ENCODE measurements at regions not wholly inside any gene's neighbourhood (a gene's known extent, or its start where the extent isn't known, plus 50 kb on each side); places are given as distances from the start of the nearest gene placed in this dataset.

DNA sequence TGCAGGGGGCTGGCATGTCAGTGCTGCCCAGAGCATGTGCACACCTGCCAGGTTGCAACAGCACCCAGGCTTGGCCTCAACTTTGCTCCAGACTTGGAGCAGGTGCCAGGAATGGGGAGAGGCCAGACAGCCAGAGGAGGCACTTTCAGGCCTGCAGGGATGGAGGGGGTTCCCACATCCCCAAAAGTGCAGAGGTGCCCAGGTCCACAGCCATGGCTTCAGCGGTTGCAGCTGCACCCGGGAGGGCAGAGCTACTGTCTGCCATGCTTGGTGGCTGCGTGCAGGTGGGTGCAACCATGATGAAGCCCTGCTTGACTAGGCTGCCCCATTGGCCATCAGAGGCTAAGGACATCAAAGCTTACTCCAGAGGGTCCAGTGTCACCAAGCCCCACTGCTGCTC is 196.8 kb upstream of the VRK2 start:
- in situ Hi-C loops (cut with HindIII; ENCODE audit: low pct_unique_long_range_greater_than_20kb, low sequenced_read_pairs) = no loop called here
- no peak for DNase-seq (ENCODE audit: low read depth in 1 of 2, low spot score in 1 of 2)
- no peak for TF ChIP-seq JUND (IDR thresholded peaks at IDR 0.05; ENCODE audit: low read depth)

- TF ChIP-seq JUND (IDR thresholded peaks at IDR 0.05; ENCODE audit: low read depth) = no peak
- in situ Hi-C loops (cut with HindIII; ENCODE audit: low pct_unique_long_range_greater_than_20kb, low sequenced_read_pairs) = no loop called here
Measured at GRCh38 chr2:57850415-57851130, 196.0 kb upstream of the VRK2 start.

DNA sequence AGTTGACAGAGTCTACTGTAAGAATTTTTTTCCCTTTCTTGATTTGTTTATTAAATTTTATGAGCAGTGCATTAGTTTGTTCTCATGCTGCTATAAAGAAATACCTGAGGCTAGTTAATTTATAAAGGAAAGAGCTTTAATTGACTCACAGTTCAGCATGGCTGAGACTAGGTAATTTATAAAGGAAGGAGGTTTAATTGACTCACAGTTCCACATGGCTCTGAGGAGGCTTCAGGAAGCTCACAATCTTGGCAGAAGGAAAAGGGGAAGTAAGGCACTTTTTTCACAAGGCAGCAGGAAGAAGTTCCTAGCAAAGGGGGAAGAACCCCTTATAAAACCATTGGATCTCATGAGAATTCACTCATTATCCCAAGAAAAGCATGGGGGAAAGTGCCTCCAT is 191.4 kb upstream of the VRK2 start:
- DNase-seq (ENCODE audit: low read depth in 1 of 2, low spot score in 1 of 2) = no peak
- in situ Hi-C loops (cut with HindIII; ENCODE audit: low pct_unique_long_range_greater_than_20kb, low sequenced_read_pairs) = no loop called here
- no peak for TF ChIP-seq JUND (IDR thresholded peaks at IDR 0.05; ENCODE audit: low read depth)

More at GRCh38 chr2:57850415-57851130, 196.0 kb upstream of the VRK2 start:
- DNase-seq (ENCODE audit: low read depth in 1 of 2, low spot score in 1 of 2) = no peak

DNA sequence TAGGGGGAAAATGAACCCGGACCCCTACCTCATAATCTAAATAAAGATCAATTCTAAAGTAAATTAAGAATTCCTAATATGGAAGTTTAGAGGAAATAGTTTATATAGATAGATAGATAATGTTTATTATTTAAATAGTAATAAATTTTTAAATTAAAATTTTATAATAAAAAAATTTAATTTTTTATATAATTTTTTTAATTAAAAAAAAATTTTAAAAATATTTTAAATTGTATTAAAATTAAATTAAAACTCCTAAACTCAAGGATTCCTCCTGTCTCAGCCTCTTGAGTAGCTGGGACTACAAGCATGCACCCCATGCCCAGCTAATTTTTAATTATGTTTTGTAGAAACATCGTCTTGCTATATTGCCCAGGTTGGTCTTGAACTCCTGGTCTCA is 186.9 kb upstream of the VRK2 start:
- TF ChIP-seq JUND (IDR thresholded peaks at IDR 0.05; ENCODE audit: low read depth) = no peak
- in situ Hi-C loops (cut with HindIII; ENCODE audit: low pct_unique_long_range_greater_than_20kb, low sequenced_read_pairs) = no loop called here
- no peak for DNase-seq (ENCODE audit: low read depth in 1 of 2, low spot score in 1 of 2)

GRCh38 chr2:57862153-57862552 is 184.5 kb upstream of the VRK2 start:
- TF ChIP-seq JUND (IDR thresholded peaks at IDR 0.05; ENCODE audit: low read depth) = no peak
- DNase-seq (ENCODE audit: low read depth in 1 of 2, low spot score in 1 of 2) = no peak
- in situ Hi-C loops (cut with HindIII; ENCODE audit: low pct_unique_long_range_greater_than_20kb, low sequenced_read_pairs) = no loop called here

GRCh38 chr2:57862727-57863126 is 183.9 kb upstream of the VRK2 start:
- TF ChIP-seq JUND (IDR thresholded peaks at IDR 0.05; ENCODE audit: low read depth) = no peak
- no peak for DNase-seq (ENCODE audit: low read depth in 1 of 2, low spot score in 1 of 2)
- in situ Hi-C loops (cut with HindIII; ENCODE audit: low pct_unique_long_range_greater_than_20kb, low sequenced_read_pairs) = no loop called here

DNA sequence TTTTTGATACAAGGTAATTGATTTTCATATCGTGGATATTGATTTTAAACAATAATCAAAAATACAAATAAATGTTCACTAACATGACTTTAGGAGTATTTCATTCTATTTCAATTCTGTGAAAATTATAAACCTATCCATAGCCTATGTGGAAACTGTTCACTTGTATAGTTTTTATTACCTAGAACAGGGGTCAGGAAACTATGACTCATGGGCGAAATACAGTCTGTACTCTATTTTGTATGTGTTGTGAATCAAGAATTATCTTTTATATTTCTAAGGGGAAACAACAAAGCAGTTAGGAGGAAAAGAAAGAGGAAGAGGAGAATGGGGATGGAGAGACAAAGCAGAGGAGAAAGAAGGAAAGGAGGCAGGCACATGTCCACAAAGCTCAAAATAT is 181.7 kb upstream of the VRK2 start:
- in situ Hi-C loops (cut with HindIII; ENCODE audit: low pct_unique_long_range_greater_than_20kb, low sequenced_read_pairs) = no loop called here
- no peak for TF ChIP-seq JUND (IDR thresholded peaks at IDR 0.05; ENCODE audit: low read depth)
- DNase-seq (ENCODE audit: low read depth in 1 of 2, low spot score in 1 of 2) = no peak

GRCh38 chr2:57867730-57868129 is 178.9 kb upstream of the VRK2 start:
- no peak for TF ChIP-seq JUND (IDR thresholded peaks at IDR 0.05; ENCODE audit: low read depth)
- in situ Hi-C loops (cut with HindIII; ENCODE audit: low pct_unique_long_range_greater_than_20kb, low sequenced_read_pairs) = no loop called here
- DNase-seq (ENCODE audit: low read depth in 1 of 2, low spot score in 1 of 2) = no peak

- DNase-seq (ENCODE audit: low read depth in 1 of 2, low spot score in 1 of 2) = no peak
- TF ChIP-seq JUND (IDR thresholded peaks at IDR 0.05; ENCODE audit: low read depth) = no peak
- in situ Hi-C loops (cut with HindIII; ENCODE audit: low pct_unique_long_range_greater_than_20kb, low sequenced_read_pairs) = no loop called here
Measured at GRCh38 chr2:57868619-57869139, 177.9 kb upstream of the VRK2 start.

- in situ Hi-C loops (cut with HindIII; ENCODE audit: low pct_unique_long_range_greater_than_20kb, low sequenced_read_pairs) = no loop called here
- TF ChIP-seq JUND (IDR thresholded peaks at IDR 0.05; ENCODE audit: low read depth) = no peak
- peak in 1 of 2 experiments; percentile 18 for DNase-seq (ENCODE audit: low read depth in 1 of 2, low spot score in 1 of 2)
Measured at GRCh38 chr2:57869758-57870344, 176.8 kb upstream of the VRK2 start.

DNA sequence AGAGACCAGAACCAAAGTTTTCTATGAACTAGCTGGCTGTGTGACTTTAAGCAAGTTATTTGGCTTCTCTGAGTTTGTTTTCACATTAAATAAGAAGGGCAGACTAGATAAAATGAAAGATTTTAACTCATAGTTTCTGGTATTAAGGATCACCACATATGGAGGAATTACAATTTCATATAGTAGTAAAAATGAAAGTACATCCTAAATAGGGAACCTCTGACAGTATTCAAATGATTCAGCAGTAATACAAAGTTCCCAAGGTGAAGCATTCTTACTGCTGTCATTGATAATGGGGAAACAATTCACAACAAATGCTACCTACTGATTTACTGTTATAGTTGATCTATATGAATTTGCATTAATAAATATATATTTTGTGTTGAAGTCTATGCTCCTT is 170.3 kb upstream of the VRK2 start:
- in situ Hi-C loops (cut with HindIII; ENCODE audit: low pct_unique_long_range_greater_than_20kb, low sequenced_read_pairs) = no loop called here
- no peak for DNase-seq (ENCODE audit: low read depth in 1 of 2, low spot score in 1 of 2)
- TF ChIP-seq JUND (IDR thresholded peaks at IDR 0.05; ENCODE audit: low read depth) = no peak

DNA sequence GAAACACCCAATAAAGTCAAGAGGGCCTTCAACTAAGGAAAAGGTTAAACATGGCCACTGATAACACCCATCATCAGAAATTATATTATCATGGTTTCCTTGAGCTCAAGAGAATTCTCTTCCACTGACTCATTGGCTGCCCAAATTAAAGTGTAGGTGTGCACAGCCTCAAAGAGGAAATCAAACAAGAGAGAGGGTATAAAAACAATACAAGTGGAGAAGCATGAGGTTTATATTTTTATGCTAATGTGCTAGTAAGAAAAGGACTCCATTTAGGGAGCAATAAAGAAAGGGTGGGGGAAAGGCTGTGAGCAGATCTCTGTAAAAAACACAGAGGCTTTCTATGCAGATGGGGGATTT is 168.8 kb upstream of the VRK2 start:
- DNase-seq (ENCODE audit: low read depth in 1 of 2, low spot score in 1 of 2) = no peak

DNA sequence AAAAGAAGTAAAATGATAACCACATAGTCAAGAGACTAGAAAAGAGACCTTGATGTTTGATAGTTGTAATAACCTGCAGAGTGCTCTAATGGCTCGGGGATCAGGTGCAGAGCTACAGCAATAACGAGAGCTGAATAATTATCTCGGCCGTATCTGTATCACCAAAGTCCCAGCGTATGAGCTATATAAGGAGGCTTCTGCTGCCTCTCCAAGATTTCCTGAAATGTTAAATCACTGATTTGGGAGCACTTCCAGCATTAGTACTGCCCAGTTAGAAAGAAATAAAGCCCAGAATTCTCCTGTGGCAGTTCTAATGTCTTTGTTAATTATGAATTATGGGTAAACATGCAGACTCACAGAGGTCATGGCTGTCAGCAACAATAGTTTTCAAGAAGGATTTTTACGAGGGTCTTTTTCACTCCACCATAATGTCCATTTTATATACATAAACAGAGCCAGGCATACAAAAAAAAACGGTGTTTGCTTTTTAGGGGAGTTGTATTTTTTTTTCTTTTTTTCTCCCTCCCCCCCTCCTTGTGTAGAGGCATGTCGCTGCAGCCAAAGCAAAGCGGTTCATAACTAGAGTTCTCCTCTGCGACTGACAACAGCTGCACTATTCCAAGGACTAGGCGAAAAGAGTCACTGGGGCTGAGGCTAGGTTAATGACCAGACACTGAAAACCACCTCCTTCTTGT is 168.3 kb upstream of the VRK2 start:
- no peak for TF ChIP-seq JUND (IDR thresholded peaks at IDR 0.05; ENCODE audit: low read depth)
- in situ Hi-C loops (cut with HindIII; ENCODE audit: low pct_unique_long_range_greater_than_20kb, low sequenced_read_pairs) = no loop called here
- no peak for DNase-seq (ENCODE audit: low read depth in 1 of 2, low spot score in 1 of 2)

More for the DNA sequence above, 168.8 kb upstream of the VRK2 start:
- no peak for TF ChIP-seq JUND (IDR thresholded peaks at IDR 0.05; ENCODE audit: low read depth)
- in situ Hi-C loops (cut with HindIII; ENCODE audit: low pct_unique_long_range_greater_than_20kb, low sequenced_read_pairs) = no loop called here

Data from T47D (cell line).